Panc1 (cell line): ENCODE measurements at regions not wholly inside any gene's neighbourhood (a gene's known extent, or its start where the extent isn't known, plus 50 kb on each side); places are given as distances from the start of the nearest gene placed in this dataset.

Experiments
- ATAC-seq: fragments of 200-7000 bp; cut with Tn5 transposase; 2 replicates; pipeline ENCODE4 v1.9.1; 2020; ENCODE audit warnings: mild to moderate bottlenecking, moderate library complexity
- BruUV-seq: library from RNA; stranded (reverse); fragments of 400-500 nt; replicated peaks from 2 replicates; lab custom pipeline; 2021; lab: Mats Ljungman, UMichigan
- CTCF ChIA-PET: fragments of 300-600 bp; sonication (Branson Sonifier 250); formaldehyde crosslinking; loops from one replicate; lab custom pipeline; 2022; ENCODE audit warnings: antibody characterized with exemption; lab: Charles Lee
- POLR2A ChIA-PET: fragments of 300-600 bp; sonication (Branson Sonifier 250); formaldehyde crosslinking; loops from one replicate; lab custom pipeline; 2022; ENCODE audit warnings: antibody characterized with exemption; lab: Charles Lee
- DNase-seq: peaks from one replicate; pipeline ENCODE4 v3.0.0-alpha.2; 2010; ENCODE audit warnings: low read depth, low spot score
- H3K27ac ChIP-seq: 2 replicates; pipeline ENCODE4 v1.5.1; 2011; ENCODE audit warnings: mild to moderate bottlenecking, low read length, inconsistent platforms
- H3K27me3 ChIP-seq: fragments of 200-500 bp; sonication (Bioruptor generic); 2 replicates; pipeline ENCODE4 v1.6.0; 2014; ENCODE audit warnings: low read length, inconsistent platforms; ENCODE audit not compliant: control insufficient read depth, insufficient read depth
- H3K36me3 ChIP-seq: fragments of 200-500 bp; sonication (Bioruptor generic); 2 replicates; pipeline ENCODE4 v1.5.1; 2014; ENCODE audit warnings: inconsistent platforms, mild to moderate bottlenecking, low read length, moderate library complexity; ENCODE audit not compliant: control insufficient read depth, insufficient read depth
- H3K4me1 ChIP-seq: 2 replicates; pipeline ENCODE4 v1.5.1; 2011; ENCODE audit warnings: inconsistent platforms, mild to moderate bottlenecking, low read length, moderate library complexity; ENCODE audit not compliant: control insufficient read depth, insufficient read depth
- H3K4me3 ChIP-seq, 2 experiments: 2 replicates each; pipeline ENCODE4 v1.5.1; 2011 to 2012; ENCODE audit warnings: low read depth in 2 of 2, low read length in 2 of 2, mild to moderate bottlenecking in 2 of 2, inconsistent platforms in 1 of 2, moderate library complexity in 1 of 2
- H3K9me3 ChIP-seq: fragments of 200-500 bp; sonication (Bioruptor generic); 2 replicates; pipeline ENCODE4 v1.5.1; 2014; ENCODE audit warnings: low read depth, mild to moderate bottlenecking, inconsistent platforms, low read length, moderate library complexity; ENCODE audit not compliant: control insufficient read depth, insufficient read depth
- CTCF ChIP-seq: fragments of 450-650 bp; IDR thresholded peaks from 2 replicates; pipeline ENCODE4 v1.5.1; 2017; ENCODE audit warnings: mild to moderate bottlenecking
- POLR2AphosphoS5 ChIP-seq: IDR thresholded peaks from 2 replicates; pipeline ENCODE4 v1.6.1; 2012; ENCODE audit warnings: mild to moderate bottlenecking, low read depth, low read length, moderate library complexity
- REST ChIP-seq, 2 experiments: IDR thresholded peaks; 2 replicates each; pipeline ENCODE4 v1.6.1; 2011 to 2012; ENCODE audit warnings: low read depth in 2 of 2, control low read depth in 1 of 2, low read length in 1 of 2, mild to moderate bottlenecking in 1 of 2, moderate library complexity in 1 of 2; ENCODE audit not compliant: insufficient read depth in 1 of 2
- SIN3A ChIP-seq: IDR thresholded peaks from 2 replicates; pipeline ENCODE4 v1.6.1; 2012; ENCODE audit warnings: low read depth, mild to moderate bottlenecking, low read length, moderate library complexity, borderline replicate concordance; ENCODE audit not compliant: insufficient read depth
- TCF7L2 ChIP-seq: IDR thresholded peaks from 2 replicates; pipeline ENCODE4 v1.6.1; 2011; ENCODE audit warnings: mild to moderate bottlenecking, low read depth, low read length, inconsistent platforms
- in situ Hi-C: cut with HindIII; loops from 2 replicates; pipeline ENCODE4 v1.10.0; 2016; ENCODE audit warnings: low sequenced_read_pairs, low pct_unique_long_range_greater_than_20kb
- intact Hi-C: fragments of 100-400 bp; cut with micrococcal nuclease; formaldehyde crosslinking; loops from one replicate; pipeline ENCODE4 v1.10.0; 2022; ENCODE audit not compliant: unreplicated experiment

GRCh38 chrX:40402831-40403533 is 177.8 kb upstream of the ATP6AP2 start:
- in situ Hi-C loops = no loop called here
- no peaks in the 10 kb centered on the region for H3K4me1 ChIP-seq
- no peak overlapping the region for H3K27ac ChIP-seq
- intact Hi-C loops = no loop called here
- no peaks in the 10 kb centered on the region for H3K27me3 ChIP-seq
- TF ChIP-seq TCF7L2 (no peak), SIN3A (no peak), CTCF (no peak), REST (IDR thresholded peaks at IDR 0.05; ENCODE audit: insufficient read depth in 1 of 2, low read depth in 2 of 2, low read length in 1 of 2) (no peak), POLR2AphosphoS5 (no peak)
- no peak for ATAC-seq
- POLR2A ChIA-PET = no interaction called here
- CTCF ChIA-PET = no interaction called here
- no TSS peak for BruUV-seq
- H3K4me3 ChIP-seq = no peak overlapping the region
- no peak for DNase-seq
- H3K9me3 ChIP-seq = no peaks in the 10 kb centered on the region
- H3K36me3 ChIP-seq = no peaks in the 10 kb centered on the region

- no peaks in the 10 kb centered on the region for H3K36me3 ChIP-seq
- no peak for DNase-seq
- H3K27ac ChIP-seq = no peak overlapping the region
- intact Hi-C loops = no loop called here
- no TSS peak for BruUV-seq
- H3K27me3 ChIP-seq = no peaks in the 10 kb centered on the region
- H3K4me1 ChIP-seq = no peaks in the 10 kb centered on the region
- no peak for ATAC-seq
- no peak overlapping the region for H3K4me3 ChIP-seq
- CTCF ChIA-PET = no interaction called here
- H3K9me3 ChIP-seq = no peaks in the 10 kb centered on the region
- in situ Hi-C loops = no loop called here
- TF ChIP-seq CTCF = no peak
- no peak for TF ChIP-seq POLR2AphosphoS5
- TF ChIP-seq SIN3A = no peak
- TF ChIP-seq REST (IDR thresholded peaks at IDR 0.05; ENCODE audit: insufficient read depth in 1 of 2, low read depth in 2 of 2, low read length in 1 of 2) = no peak
- no peak for TF ChIP-seq TCF7L2
- POLR2A ChIA-PET = no interaction called here
Observed at GRCh38 chrX:40395102-40395501, 185.7 kb upstream of the ATP6AP2 start.
